NK-92 (cell line): ENCODE measurements at regions not wholly inside any gene's neighbourhood (a gene's known extent, or its start where the extent isn't known, plus 50 kb on each side); places are given as distances from the start of the nearest gene placed in this dataset.

Source experiments
- DNase-seq: peaks from one replicate; lab custom pipeline; 2025; ENCODE audit not compliant: unreplicated experiment; lab: John Stamatoyannopoulos, UW

DNA sequence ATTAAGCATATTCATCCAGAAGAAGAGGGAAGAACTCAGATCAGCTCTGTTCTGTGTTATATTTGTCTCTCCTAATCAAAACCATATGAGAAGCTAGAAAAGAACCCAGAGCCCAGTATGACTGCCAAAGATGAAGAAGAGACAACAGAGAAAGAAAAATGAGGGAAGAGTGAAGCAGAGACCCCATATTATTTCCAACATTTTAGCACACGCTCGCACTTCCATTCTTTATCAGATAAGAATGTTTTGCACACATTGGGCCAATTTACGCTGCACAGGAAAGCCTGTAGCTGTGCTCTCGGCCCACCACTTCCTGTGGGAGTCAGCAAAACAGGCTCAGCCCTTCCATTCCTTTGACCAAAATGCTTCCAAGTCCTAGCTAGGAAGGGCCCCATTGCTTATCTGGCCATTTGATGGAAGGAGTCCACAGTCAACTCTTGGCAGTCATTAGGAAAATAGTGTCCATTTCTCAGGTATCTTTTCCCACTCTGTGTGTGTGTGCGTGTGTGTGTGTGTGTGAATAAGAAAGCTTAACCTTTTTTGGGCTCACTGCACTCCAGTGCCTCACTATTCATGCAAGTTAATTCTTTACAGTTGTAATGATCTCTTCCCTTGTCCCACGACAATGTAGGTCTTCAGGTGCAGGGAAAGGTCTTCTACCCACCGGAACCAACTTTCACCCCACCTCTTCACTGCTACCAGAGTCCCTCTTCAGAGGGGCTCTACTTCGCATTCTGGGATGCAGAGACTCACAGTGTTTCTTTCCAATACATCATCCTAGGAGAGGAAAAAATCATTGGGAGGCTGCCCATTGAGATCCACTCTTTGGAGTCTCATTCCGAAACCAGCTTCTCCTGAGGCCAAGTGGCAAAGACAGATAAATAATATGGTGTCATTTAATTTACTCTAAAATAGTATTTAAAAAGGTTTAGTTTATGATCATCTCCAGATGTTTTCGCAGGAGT lies 237.5 kb downstream of the COG6 start:
- DNase-seq: no peak

DNA sequence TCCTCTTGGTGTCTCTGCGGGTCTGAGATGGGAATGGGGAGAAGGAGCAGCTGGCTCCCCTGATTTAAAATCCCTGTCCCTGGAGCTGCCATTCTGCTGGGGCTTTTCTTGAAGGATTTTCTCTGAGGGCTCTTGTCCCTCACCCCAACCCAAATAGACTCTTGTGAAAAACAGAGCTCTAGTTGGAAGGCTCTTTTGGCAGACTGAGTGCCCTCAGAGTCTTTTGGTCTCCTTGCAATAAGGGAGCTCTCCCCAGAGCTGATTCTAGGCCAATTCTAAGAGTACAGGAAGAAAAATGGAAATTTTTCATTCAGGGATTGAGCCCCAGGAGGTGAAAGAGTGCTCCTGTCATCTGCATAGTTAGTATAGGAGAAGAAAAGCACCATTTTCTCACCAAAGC lies 238.3 kb downstream of the COG6 start:
- DNase-seq: no peak

DNA sequence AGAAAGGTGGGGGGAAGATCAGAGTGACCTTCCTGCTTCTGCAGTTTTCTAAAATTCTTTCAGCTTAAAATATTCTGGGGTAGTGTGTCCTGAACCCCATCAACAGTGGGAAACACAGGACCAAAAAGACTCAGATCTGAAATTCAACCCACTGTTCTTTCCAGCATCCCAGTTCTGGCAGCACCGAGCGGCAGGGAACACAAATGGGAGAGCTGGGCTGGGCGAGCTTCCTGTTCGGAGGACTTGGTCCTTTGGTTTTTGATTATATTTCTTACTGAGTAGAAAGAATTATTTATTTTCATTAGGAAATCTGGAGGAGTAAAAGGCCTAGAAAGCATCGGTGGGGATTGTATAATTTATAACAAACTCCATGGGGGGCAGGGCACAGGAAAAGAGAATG lies 239.1 kb downstream of the COG6 start:
- DNase-seq: no peak

DNA sequence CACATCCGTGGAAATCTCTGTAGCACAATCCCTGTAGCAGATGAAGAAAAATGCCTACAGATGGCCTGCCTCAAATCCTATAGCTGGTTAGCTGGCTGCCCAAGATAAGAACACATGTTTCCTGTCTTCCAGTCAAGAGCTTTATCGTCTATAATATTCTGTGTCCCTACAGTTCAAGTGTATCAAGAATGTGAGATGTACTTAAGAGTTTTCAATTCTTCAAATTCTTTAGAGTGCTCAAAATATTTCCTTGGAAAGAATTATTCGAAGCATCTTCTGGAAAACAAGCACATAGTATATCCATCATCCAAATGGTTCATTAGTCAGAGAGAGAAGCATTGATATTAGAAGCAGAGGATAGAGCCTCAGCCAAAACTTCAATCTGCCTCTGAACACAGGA lies 239.8 kb downstream of the COG6 start:
- DNase-seq: no peak

DNA sequence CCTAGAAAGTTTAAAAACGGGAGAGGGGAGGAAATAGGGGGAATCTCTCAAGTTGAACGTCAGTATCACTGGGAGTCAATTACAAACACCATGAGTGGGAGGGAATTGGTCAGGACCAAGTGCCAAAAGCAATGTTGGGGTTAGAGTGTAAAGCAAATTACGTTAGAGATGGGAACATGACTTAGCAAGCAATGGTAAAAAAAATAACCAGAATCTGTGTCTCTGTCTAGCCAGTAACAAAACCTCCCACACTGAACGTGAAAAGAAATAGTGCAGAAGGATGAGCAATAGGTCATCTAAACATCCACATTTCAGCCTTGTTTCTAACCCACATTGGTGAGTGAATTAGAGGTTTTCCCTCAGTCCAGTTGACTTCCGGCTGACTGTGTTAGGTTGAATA lies 242.2 kb downstream of the COG6 start:
- DNase-seq: no peak

DNA sequence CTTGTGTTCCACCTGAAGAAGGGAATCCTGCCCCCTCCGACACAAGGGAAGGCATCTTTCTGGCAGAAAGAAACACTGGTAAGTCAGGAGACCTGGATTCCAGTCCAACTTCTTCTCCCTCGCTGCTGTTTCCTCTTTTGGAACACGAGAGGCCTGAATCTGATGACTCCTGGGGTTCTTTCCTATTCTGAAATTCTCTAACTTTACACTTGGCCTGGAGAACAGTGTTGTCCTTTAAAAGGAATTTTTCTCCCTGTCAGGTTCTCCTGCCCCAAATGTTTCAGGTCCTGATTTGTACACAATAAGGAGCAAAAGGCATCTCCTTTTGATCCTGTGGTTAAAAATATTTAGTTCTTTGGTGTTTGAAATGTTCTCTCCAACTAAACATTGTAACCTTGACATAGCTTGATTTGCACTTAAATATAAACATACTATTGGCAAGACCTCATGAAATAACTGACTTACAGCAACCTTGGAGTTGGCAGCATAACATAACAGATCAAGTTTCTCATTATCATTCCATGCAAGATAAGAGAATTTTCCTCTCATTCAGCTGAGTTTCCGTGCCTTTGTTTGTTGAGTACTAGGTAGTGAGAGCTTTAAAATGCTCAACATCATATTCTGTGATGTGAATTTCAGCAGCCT lies 244.8 kb downstream of the COG6 start:
- no peak for DNase-seq

DNA sequence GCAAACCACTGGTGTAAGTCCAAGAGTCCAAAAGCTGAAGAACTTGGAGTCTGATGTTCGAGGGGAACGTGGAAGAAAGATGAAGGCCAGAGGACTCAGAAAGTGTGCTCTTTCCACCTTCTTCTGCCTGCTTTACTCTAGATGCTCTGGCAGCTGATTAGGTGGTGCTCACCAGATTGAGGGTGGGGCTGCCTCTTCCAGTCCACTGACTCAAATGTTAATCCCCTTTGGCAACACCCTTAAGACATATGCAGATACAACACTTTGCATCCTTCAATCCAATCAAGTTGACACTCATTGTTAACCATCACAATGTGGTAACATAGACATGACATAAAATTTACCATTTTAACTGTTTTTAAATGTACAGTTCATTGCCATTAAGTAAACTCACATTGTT lies 249.5 kb downstream of the COG6 start:
- DNase-seq: no peak

DNA sequence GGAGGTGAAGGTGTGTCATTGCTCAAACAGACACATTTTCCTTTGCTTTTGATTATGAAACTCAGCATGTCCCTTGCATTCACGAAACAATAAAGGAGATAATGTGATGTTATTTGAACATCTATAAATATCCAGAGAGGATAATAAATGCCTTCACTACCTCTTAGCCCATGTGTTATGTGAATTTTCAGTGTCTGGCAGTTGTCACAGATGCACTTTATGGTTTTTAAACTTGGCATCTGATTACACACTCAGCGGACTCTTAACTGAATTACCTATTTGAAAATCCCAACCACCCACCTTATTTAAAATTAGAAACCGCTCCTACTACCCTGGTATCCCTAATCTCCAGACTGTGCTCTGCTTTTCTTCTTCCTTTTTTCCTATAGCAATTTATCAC lies 254.2 kb downstream of the COG6 start:
- no peak for DNase-seq

DNA sequence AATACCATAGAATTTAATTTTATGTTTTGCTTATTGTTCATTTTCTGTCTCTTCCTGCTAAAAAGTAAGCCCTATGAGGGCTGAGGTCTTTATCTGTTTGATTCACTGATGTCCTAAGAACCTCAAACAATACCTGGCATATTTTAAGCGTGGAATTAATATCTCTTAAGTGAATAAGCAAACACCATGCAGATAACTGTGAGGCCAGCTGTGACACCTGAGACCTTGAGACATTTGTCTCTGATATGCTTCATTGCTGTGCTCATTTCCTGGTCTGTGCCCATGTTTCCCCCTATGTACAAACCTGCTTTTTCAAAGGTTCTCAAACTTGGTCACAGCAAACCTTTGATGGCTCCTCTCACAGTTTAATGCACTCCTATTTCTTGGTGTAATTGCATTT lies 254.6 kb downstream of the COG6 start:
- DNase-seq: no peak

DNA sequence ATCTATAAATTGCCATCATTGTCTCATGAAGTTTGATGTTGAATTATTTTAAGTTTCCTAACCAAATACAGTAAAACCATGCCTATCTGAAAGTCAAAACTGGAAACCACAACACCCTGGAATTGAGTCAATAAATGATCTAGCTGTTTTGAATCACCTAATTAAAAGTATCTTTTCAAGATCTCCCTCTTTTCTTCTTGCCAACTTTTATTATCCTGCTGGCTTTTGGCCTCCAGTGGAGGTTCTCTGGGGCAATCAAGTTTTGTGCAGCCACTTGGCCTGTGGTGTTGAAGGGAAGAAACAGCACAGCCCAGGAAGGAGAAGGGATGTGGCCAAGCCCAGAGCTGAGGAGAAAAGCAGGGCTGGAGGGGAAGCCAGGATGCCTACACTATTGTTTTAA lies 255.4 kb downstream of the COG6 start:
- DNase-seq: no peak

DNA sequence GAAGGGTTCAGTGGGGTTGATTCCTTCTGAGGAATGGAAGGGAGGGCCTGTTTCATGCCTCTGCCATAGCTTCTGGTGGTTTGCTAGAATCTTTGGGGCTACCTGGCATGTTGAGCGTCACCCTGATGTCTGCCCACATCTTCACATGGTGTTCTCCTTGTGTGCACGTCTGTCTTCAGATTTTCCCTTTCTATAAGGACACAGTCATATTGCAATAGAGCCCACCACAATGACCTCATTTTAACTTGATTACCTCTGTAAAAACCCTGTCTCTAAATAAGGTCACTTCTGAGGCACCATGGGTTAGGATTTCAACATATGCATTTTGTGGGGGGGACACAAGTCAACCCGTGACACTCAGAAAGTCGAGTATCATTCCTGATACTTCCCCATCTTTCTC lies 257.9 kb downstream of the COG6 start:
- DNase-seq: no peak

DNA sequence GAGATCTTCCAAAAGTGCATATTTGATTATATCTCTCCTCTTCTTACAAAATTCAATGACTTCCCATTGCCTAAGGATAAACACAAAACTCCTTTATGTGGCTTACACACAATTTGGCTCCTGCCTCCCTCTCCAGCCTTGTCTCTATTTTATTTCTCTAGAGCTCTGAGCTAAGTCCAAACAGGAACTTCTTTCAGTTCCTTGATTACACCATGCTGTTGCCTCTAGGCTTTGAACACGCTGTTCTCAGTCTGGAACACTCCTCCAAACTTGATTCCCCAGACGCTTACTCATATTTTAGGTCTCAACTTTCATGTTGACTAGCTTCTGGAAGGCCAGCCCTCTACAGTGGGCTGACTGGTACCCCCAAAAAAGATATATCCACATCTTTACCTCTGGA lies 258.5 kb downstream of the COG6 start:
- no peak for DNase-seq

DNA sequence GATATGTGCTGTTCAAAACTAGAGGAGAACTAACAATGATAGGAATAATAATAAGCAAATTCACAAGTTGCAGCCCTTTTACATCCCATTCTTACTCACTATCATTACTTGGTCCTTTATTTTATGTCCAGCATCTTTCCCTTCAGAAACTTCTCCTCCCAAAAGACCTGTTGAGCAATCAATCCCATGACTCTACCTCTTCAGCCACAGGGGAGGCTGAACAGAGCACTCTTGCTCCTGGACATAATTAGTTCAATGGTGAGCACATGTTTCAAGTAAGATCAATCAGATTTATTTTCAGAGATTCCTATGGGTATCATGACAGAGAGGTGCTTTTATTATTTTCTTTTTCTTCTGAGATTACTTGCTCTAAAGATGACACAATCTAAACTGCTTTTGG lies 260.0 kb downstream of the COG6 start:
- no peak for DNase-seq

DNA sequence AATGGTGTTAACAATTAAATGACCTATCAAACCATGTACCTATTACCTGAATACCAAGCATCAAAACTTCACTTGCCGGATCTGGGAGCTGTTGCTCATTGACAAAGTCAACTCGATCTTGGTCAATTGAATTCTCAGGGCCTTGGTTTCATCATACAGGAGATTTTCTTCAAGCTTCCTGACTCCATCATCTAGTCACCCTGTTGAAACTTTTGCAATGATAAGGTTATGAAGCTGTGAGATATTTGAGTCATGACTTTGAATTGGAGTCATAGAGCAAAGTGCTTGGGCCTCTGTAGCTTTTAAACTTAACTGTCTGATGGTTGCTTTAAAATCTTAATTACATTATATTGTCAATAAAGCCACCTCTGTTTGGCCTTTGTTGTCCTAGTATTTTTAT lies 260.9 kb downstream of the COG6 start:
- no peak for DNase-seq

DNA sequence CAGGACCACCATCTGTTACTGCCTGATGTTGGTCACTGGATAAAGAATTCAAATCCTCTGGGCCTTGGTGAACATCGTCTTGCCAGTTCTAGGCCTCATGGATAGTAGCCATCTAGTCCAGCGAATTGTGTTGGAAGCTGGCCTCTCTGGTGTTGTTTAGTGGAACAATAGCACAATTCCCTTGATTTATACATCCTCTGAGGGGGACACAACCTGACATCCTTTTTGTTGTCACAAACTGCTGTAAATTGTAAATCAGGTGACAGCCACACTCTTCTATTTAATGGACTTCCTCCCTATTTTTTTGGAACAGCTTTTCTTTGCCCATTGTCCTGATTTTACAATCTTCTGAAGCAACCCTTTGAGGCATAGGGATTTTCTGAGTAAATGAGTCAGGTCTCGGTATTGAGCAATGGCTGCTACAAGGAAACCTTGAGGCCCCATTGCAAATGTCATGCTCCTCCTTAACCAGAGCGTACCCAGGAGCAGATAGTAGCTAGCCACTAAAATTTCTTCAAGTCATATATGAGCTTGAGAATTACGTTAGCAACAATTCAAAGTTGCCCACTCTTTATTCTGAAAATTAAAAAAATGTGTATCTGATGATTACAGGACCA lies 263.3 kb downstream of the COG6 start:
- no peak for DNase-seq

DNA sequence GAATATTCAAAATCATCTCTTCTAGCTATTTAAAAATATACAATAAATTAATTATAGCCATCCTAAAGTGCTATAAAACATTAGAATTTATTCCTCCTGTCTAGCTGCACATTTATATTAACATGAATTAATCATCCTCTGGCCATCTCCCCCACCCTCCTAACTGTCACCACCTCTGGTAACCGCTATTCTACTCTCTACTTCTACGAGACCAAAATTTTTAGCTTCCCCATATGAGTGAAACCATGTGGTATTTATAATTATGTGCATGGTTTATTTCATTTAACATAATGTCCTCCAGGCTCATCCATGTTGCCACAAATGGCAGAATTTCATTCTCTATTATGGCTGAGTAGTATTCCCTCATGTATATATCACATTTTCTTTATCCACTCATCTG lies 265.2 kb downstream of the COG6 start:
- no peak for DNase-seq

DNA sequence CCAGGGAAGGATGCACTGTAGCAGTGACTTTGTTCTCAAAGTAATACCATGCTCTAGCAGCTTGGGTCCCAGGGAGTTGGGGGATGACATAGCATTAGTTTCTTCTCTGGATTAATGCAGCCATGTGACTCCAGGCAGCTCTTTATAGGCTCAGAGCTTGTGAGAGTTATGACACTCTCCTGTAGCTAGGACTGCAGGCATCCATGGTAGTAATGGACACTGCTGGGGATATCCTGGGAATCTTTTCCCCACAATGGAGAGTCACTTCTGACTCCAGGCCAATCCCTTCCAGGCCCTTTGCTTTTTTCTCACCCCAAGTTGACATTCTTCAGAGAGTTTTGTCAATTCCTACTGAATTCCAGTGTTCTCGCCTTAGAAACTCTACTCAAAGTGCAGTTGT lies 270.9 kb downstream of the COG6 start:
- DNase-seq: no peak

DNA sequence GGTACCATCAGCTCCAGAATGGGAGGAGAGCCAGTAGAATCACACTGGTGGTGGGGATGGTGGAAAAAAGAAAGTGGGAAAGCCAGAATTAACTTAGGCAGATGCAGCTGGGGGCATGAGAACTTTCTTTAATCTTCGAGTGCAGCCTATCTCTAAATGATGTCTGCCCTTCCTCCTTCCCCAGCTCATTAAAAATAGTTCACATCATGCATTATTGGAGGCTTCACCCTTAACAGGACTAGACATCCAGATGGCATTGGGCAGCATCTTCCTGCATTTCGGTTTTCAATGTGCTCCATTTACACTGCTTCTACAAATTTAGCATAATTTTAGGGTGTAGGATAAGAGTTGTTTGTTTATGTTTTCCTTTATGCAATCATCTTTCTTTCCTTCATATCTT lies 272.8 kb downstream of the COG6 start:
- no peak for DNase-seq

DNA sequence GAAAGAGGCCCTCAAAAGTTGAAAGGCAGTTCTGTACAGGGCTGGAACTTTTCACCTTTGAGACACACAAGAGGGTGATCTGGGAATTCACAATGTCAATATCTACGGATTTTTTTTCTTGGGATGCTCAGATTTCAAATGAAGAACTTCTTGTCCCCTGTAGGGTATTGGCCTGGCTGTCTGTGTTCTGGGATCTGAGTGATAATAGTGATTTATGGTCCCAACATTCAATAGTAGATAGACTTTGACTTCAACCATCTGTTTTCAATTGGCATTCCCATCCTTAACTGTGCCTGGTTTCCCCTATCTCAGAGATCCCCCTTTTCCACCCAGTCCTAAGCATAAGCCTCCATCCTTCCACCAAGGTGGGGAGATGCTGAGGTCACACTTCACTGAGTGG lies 274.1 kb downstream of the COG6 start:
- no peak for DNase-seq

DNA sequence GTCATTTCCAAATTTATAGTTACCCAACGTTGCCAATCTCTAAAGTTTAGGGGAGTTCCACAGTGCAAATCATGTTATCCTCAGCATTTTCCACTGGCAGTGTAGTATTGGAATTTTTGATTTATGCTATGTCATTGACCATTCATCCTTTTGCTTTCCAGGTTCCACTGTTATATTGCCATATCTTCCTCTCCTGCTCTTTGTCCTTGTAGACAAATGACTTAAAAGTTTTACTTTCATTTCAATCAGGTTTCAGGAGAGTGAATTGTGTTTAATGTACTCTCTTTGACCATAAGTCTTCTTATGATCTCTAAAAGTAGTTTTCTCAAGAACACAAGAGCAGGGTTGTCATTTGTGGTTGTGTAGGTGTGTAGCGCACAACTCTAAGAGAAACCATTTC lies 274.6 kb downstream of the COG6 start:
- no peak for DNase-seq

DNA sequence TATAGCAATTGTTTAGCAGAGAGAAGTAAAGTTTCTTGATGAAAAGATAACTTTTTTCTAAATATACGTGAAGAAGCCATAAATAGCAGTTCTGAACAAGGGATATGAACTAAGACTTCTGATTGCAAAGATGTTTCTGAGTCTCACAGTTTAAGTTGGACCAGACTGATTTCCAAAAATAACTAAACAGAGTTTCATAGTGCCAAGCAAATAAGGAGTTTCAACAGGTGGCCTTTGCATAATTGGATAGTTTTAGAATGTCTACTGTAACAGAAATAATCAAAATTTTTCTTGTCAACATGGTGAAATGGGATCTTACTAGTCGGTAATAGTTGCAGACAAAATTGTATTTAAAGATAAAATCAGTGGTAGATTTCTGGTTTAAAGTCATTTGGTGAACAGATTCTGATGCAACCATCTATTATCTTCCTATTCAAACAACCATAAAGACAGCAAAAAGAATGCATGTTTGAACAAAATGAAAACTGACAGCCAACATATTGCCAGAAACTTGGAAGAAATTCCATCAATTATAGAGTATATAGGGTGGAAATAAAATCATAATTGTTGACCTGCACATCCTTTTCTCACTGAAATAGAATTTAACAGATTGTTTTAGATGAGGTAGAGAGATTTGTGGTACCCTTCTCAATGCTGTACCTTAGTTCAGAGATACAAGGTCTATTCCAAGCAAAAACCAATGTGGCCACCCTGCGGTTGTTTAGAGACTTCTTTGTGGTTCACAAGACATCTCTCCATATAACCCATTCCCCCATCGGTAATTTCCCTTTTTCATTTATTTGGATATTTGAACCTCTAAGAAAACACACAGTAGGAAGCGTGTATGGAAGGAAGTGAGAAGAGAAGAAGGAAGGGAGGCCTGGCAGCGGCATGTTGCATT lies 275.3 kb downstream of the COG6 start:
- no peak for DNase-seq
